HEK293T (cell line): ENCODE measurements at regions not wholly inside any gene's neighbourhood (a gene's known extent, or its start where the extent isn't known, plus 50 kb on each side); places are given as distances from the start of the nearest gene placed in this dataset.

Source experiments
- ARNT ChIP-seq: fragments of 450-650 bp; IDR thresholded peaks from 2 replicates; pipeline ENCODE4 v1.6.1; 2017; ENCODE audit warnings: mild to moderate bottlenecking
- ELF4 ChIP-seq: fragments of 450-650 bp; IDR thresholded peaks from 2 replicates; pipeline ENCODE4 v1.6.1; 2017; ENCODE audit warnings: antibody characterized with exemption
- FOXA1 ChIP-seq: fragments of 450-650 bp; IDR thresholded peaks from 2 replicates; pipeline ENCODE4 v1.6.1; 2016; ENCODE audit warnings: mild to moderate bottlenecking
- FOXK2 ChIP-seq: fragments of 450-650 bp; IDR thresholded peaks from 2 replicates; pipeline ENCODE4 v1.6.1; 2016; ENCODE audit warnings: mild to moderate bottlenecking
- FOXM1 ChIP-seq: fragments of 450-650 bp; IDR thresholded peaks from 2 replicates; pipeline ENCODE4 v1.6.1; 2017; ENCODE audit warnings: mild to moderate bottlenecking, borderline replicate concordance
- HDGF ChIP-seq: fragments of 450-650 bp; IDR thresholded peaks from 2 replicates; pipeline ENCODE4 v1.6.1; 2017; ENCODE audit warnings: antibody characterized with exemption, borderline replicate concordance
- L3MBTL2 ChIP-seq: fragments of 450-650 bp; conservative IDR thresholded peaks from 2 replicates; pipeline ENCODE4 v1.6.1; 2016; ENCODE audit warnings: mild to moderate bottlenecking
- NFRKB ChIP-seq: fragments of 450-650 bp; IDR thresholded peaks from 2 replicates; pipeline ENCODE4 v1.6.1; 2016; ENCODE audit warnings: mild to moderate bottlenecking, moderate library complexity
- SP1 ChIP-seq: fragments of 450-650 bp; IDR thresholded peaks from 2 replicates; pipeline ENCODE4 v1.6.1; 2017
- SUZ12 ChIP-seq: fragments of 450-650 bp; IDR thresholded peaks from 2 replicates; pipeline ENCODE4 v1.6.1; 2016; ENCODE audit warnings: mild to moderate bottlenecking
- TARDBP ChIP-seq: fragments of 450-650 bp; IDR thresholded peaks from 2 replicates; pipeline ENCODE4 v1.6.1; 2016
- ZNF384 ChIP-seq: fragments of 450-650 bp; IDR thresholded peaks from 2 replicates; pipeline ENCODE4 v1.6.1; 2016
- TF ChIP-seq, protein P1 (sequence below): fragments of 450-650 bp; IDR thresholded peaks from 2 replicates; pipeline ENCODE4 v1.6.1; 2016

GRCh38 chr3:98701071-98701675, 62.0 kb upstream of the ST3GAL6 start:
- TF ChIP-seq FOXA1: no peak
- no peak for TF ChIP-seq L3MBTL2
- no peak for TF ChIP-seq ZNF384
- TF ChIP-seq SUZ12: no peak
- no peak for TF ChIP-seq FOXK2
- no peak for TF ChIP-seq ELF4
- no peak for TF ChIP-seq ARNT
- no peak for TF ChIP-seq NFRKB
- TF ChIP-seq SP1: no peak
- no peak for TF ChIP-seq FOXM1
- no peak for TF ChIP-seq HDGF
- TF ChIP-seq TARDBP: no peak
- TF ChIP-seq, protein P1, sequence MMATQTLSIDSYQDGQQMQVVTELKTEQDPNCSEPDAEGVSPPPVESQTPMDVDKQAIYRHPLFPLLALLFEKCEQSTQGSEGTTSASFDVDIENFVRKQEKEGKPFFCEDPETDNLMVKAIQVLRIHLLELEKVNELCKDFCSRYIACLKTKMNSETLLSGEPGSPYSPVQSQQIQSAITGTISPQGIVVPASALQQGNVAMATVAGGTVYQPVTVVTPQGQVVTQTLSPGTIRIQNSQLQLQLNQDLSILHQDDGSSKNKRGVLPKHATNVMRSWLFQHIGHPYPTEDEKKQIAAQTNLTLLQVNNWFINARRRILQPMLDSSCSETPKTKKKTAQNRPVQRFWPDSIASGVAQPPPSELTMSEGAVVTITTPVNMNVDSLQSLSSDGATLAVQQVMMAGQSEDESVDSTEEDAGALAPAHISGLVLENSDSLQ: no peak
